A549 (cell line): ENCODE measurements at regions not wholly inside any gene's neighbourhood (a gene's known extent, or its start where the extent isn't known, plus 50 kb on each side); places are given as distances from the start of the nearest gene placed in this dataset.

Experiments
- BCL3 ChIP-seq: fragments of >200 bp; sonication (Bioruptor Twin); formaldehyde crosslinking; IDR thresholded peaks from 3 replicates; pipeline ENCODE4 v1.6.1; 2016
- CBX8 ChIP-seq: fragments of 200-600 bp; sonication (generic); IDR thresholded peaks from 2 replicates; pipeline ENCODE4 v1.6.1; 2016
- FOSL2 ChIP-seq, 2 experiments: fragments of 450-650 bp in 1 of 2; fragments of >200 bp in 1 of 2; sonication (Bioruptor Twin) in 1 of 2; formaldehyde crosslinking; IDR thresholded peaks; 2 replicates each; pipeline versions ENCODE4 v1.5.0 to v1.6.1; 2016 to 2020; ENCODE audit warnings: mild to moderate bottlenecking in 1 of 2, moderate library complexity in 1 of 2
- HOXA7 ChIP-seq: fragments of 250-450 bp; sonication (Bioruptor Pico); IDR thresholded peaks from 2 replicates; pipeline ENCODE4 v1.5.0; 2020; ENCODE audit warnings: mild to moderate bottlenecking, moderate library complexity
- MYC ChIP-seq: IDR thresholded peaks from 2 replicates; pipeline ENCODE4 v1.6.1; 2012; ENCODE audit warnings: mild to moderate bottlenecking, inconsistent platforms, low read length, improper control_type of control experiment, borderline replicate concordance
- POLR2A ChIP-seq: IDR thresholded peaks from 2 replicates; pipeline ENCODE4 v1.6.1; 2012; ENCODE audit warnings: mild to moderate bottlenecking, low read length
- RAD21 ChIP-seq, 2 experiments: fragments of >200 bp in 1 of 2; sonication (Bioruptor Twin) in 1 of 2; formaldehyde crosslinking in 1 of 2; IDR thresholded peaks in 1 of 2; conservative IDR thresholded peaks in 1 of 2; 2 replicates in 1 of 2; 3 replicates in 1 of 2; pipeline ENCODE4 v1.6.1; 2012 to 2018; ENCODE audit warnings: inconsistent platforms in 1 of 2
- RFX5 ChIP-seq: fragments of 450-650 bp; IDR thresholded peaks from 2 replicates; pipeline ENCODE4 v1.7.1; 2014; ENCODE audit warnings: antibody characterized with exemption, mild to moderate bottlenecking, moderate library complexity
- SMC3 ChIP-seq: fragments of >200 bp; sonication (Bioruptor Twin); formaldehyde crosslinking; IDR thresholded peaks from 3 replicates; pipeline ENCODE4 v1.6.1; 2018; ENCODE audit warnings: inconsistent platforms
- ZNF302 ChIP-seq: fragments of 250-450 bp; sonication (Bioruptor Pico); IDR thresholded peaks from 2 replicates; pipeline ENCODE4 v1.9.0; 2021; ENCODE audit warnings: inconsistent platforms, mild to moderate bottlenecking, moderate library complexity
- TF ChIP-seq, protein P1 (sequence below): fragments of >200 bp; sonication (Bioruptor Twin); formaldehyde crosslinking; IDR thresholded peaks from 3 replicates; pipeline ENCODE4 v1.5.1; 2016
- TF ChIP-seq, protein P2 (sequence below): IDR thresholded peaks from 2 replicates; pipeline ENCODE4 v1.6.1; 2012

GRCh38 chr1:234553240-234554188, 56.5 kb downstream of the IRF2BP2 start:
- TF ChIP-seq MYC (no peak), ZNF302 (CRISPR knock-in tag) (no peak), RFX5 (no peak), BCL3 (no peak), POLR2A (no peak), HOXA7 (CRISPR knock-in tag) (no peak), RAD21 (conservative IDR thresholded peaks at IDR 0.05 in 1 of 2, IDR thresholded peaks at IDR 0.05 in 1 of 2) (no peak), SMC3 (no peak), CBX8 (no peak), FOSL2 (IDR thresholded peaks at IDR 0.05) (no peak), FOSL2 (CRISPR knock-in tag; IDR thresholded peaks at IDR 0.05) (no peak)
- TF ChIP-seq, protein P1, sequence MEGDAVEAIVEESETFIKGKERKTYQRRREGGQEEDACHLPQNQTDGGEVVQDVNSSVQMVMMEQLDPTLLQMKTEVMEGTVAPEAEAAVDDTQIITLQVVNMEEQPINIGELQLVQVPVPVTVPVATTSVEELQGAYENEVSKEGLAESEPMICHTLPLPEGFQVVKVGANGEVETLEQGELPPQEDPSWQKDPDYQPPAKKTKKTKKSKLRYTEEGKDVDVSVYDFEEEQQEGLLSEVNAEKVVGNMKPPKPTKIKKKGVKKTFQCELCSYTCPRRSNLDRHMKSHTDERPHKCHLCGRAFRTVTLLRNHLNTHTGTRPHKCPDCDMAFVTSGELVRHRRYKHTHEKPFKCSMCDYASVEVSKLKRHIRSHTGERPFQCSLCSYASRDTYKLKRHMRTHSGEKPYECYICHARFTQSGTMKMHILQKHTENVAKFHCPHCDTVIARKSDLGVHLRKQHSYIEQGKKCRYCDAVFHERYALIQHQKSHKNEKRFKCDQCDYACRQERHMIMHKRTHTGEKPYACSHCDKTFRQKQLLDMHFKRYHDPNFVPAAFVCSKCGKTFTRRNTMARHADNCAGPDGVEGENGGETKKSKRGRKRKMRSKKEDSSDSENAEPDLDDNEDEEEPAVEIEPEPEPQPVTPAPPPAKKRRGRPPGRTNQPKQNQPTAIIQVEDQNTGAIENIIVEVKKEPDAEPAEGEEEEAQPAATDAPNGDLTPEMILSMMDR, result no peak
- TF ChIP-seq, protein P2, sequence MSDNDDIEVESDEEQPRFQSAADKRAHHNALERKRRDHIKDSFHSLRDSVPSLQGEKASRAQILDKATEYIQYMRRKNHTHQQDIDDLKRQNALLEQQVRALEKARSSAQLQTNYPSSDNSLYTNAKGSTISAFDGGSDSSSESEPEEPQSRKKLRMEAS, result no peak
